Cardiac muscle cell (in vitro differentiated cells and primary cell): ENCODE measurements at regions not wholly inside any gene's neighbourhood (a gene's known extent, or its start where the extent isn't known, plus 50 kb on each side); places are given as distances from the start of the nearest gene placed in this dataset.

Source experiments
- DNase-seq, 2 donors: peaks; one replicate each; pipeline versions ENCODE4 v3.0.0 to v3.0.0-alpha.2; 2010 to 2017; ENCODE audit warnings: low read depth in 1 of 2, low spot score in 1 of 2
- H3K27ac ChIP-seq: fragments of 200-600 bp; sonication (generic); 2 replicates; pipeline ENCODE4 v1.5.1; 2016
- H3K27me3 ChIP-seq: fragments of 200-600 bp; sonication (generic); 2 replicates; pipeline ENCODE4 v1.6.0; 2016; ENCODE audit warnings: control low read depth
- H3K36me3 ChIP-seq: fragments of 200-600 bp; sonication (generic); 2 replicates; pipeline ENCODE4 v1.5.1; 2016; ENCODE audit warnings: control low read depth
- H3K4me1 ChIP-seq: fragments of 200-600 bp; sonication (generic); 2 replicates; pipeline ENCODE4 v1.8.1; 2017; ENCODE audit warnings: low read depth, mild to moderate bottlenecking, mixed run types
- H3K4me3 ChIP-seq: fragments of 200-600 bp; sonication (generic); 2 replicates; pipeline ENCODE4 v1.5.1; 2016; ENCODE audit warnings: mild to moderate bottlenecking
- H3K9me3 ChIP-seq: fragments of 200-600 bp; sonication (generic); 2 replicates; pipeline ENCODE4 v1.5.1; 2017; ENCODE audit warnings: low read depth, mild to moderate bottlenecking, control low read depth
- CTCF ChIP-seq: IDR thresholded peaks from 2 replicates; pipeline ENCODE4 v1.5.1; 2012; ENCODE audit warnings: low read depth, mild to moderate bottlenecking, low read length

- no peak for DNase-seq
- no peak for TF ChIP-seq CTCF
- no peaks in the 10 kb centered on the region for H3K9me3 ChIP-seq
- H3K4me1 ChIP-seq, result no peaks in the 10 kb centered on the region
- H3K4me3 ChIP-seq, result no peak overlapping the region
- no peaks in the 10 kb centered on the region for H3K27me3 ChIP-seq
- no peaks in the 10 kb centered on the region for H3K36me3 ChIP-seq
- no peak overlapping the region for H3K27ac ChIP-seq
These were observed 682.6 kb upstream of the NECTIN3 start for GRCh38 chr3:110389005-110389404.

- no peak overlapping the region for H3K27ac ChIP-seq
- no peak for DNase-seq
- no peak for TF ChIP-seq CTCF
These were observed 681.2 kb upstream of the NECTIN3 start for GRCh38 chr3:110390372-110390771.

GRCh38 chr3:110391042-110391441, 680.6 kb upstream of the NECTIN3 start:
- H3K36me3 ChIP-seq, result no peaks in the 10 kb centered on the region
- H3K4me3 ChIP-seq, result no peak overlapping the region
- H3K27me3 ChIP-seq, result no peaks in the 10 kb centered on the region
- H3K27ac ChIP-seq, result no peak overlapping the region
- H3K4me1 ChIP-seq, result no peaks in the 10 kb centered on the region
- TF ChIP-seq CTCF, result no peak
- DNase-seq, result no peak
- no peaks in the 10 kb centered on the region for H3K9me3 ChIP-seq

More at GRCh38 chr3:110390372-110390771, 681.2 kb upstream of the NECTIN3 start:
- no peak overlapping the region for H3K4me3 ChIP-seq
- H3K9me3 ChIP-seq, result no peaks in the 10 kb centered on the region
- H3K36me3 ChIP-seq, result no peaks in the 10 kb centered on the region
- no peaks in the 10 kb centered on the region for H3K27me3 ChIP-seq
- H3K4me1 ChIP-seq, result no peaks in the 10 kb centered on the region

- no peaks in the 10 kb centered on the region for H3K9me3 ChIP-seq
- no peak for TF ChIP-seq CTCF
- DNase-seq, result no peak
- H3K27me3 ChIP-seq, result no peaks in the 10 kb centered on the region
- no peaks in the 10 kb centered on the region for H3K4me1 ChIP-seq
- H3K4me3 ChIP-seq, result no peak overlapping the region
- H3K27ac ChIP-seq, result no peak overlapping the region
- no peaks in the 10 kb centered on the region for H3K36me3 ChIP-seq
These were observed 679.8 kb upstream of the NECTIN3 start for GRCh38 chr3:110391640-110392395.

- TF ChIP-seq CTCF, result no peak
- H3K27ac ChIP-seq, result no peak overlapping the region
- DNase-seq, result no peak
- no peaks in the 10 kb centered on the region for H3K4me1 ChIP-seq
- no peaks in the 10 kb centered on the region for H3K27me3 ChIP-seq
- H3K36me3 ChIP-seq, result no peaks in the 10 kb centered on the region
- H3K4me3 ChIP-seq, result no peak overlapping the region
- H3K9me3 ChIP-seq, result no peaks in the 10 kb centered on the region
These were observed 677.7 kb upstream of the NECTIN3 start for GRCh38 chr3:110393941-110394340.
